ENCODE measurements at regions not wholly inside any gene's neighbourhood (a gene's known extent, or its start where the extent isn't known, plus 50 kb on each side); places are given as distances from the start of the nearest gene placed in this dataset.

- no peak for DNase-seq
Measured at GRCh38 chr2:188158337-188159100, 133.2 kb upstream of the GULP1 start.

- no peak for DNase-seq
Measured at GRCh38 chr2:188159484-188159883, 132.2 kb upstream of the GULP1 start.

GRCh38 chr2:188170356-188170755 is 121.3 kb upstream of the GULP1 start:
- DNase-seq = no peak

- no peak for DNase-seq
Measured at GRCh38 chr2:188176620-188177019, 115.1 kb upstream of the GULP1 start.

GRCh38 chr2:188181067-188181838 is 110.4 kb upstream of the GULP1 start:
- DNase-seq = no peak

GRCh38 chr2:188181884-188182283 is 109.8 kb upstream of the GULP1 start:
- DNase-seq = no peak

GRCh38 chr2:188187726-188188125 is 103.9 kb upstream of the GULP1 start:
- DNase-seq = no peak

GRCh38 chr2:188189356-188189755 is 102.3 kb upstream of the GULP1 start:
- DNase-seq = no peak

- no peak for DNase-seq
Measured at GRCh38 chr2:188193230-188193629, 98.4 kb upstream of the GULP1 start.

GRCh38 chr2:188196343-188197008 is 95.2 kb upstream of the GULP1 start:
- DNase-seq = no peak

GRCh38 chr2:188199716-188200128 is 92.0 kb upstream of the GULP1 start:
- no peak for DNase-seq

- DNase-seq = no peak
Measured at GRCh38 chr2:188201639-188202038, 90.0 kb upstream of the GULP1 start.

- no peak for DNase-seq
Measured at GRCh38 chr2:188202777-188203176, 88.9 kb upstream of the GULP1 start.

- no peak for DNase-seq
Measured at GRCh38 chr2:188203776-188204175, 87.9 kb upstream of the GULP1 start.

- DNase-seq = no peak
Measured at GRCh38 chr2:188204824-188205223, 86.8 kb upstream of the GULP1 start.

GRCh38 chr2:188207554-188207953 is 84.1 kb upstream of the GULP1 start:
- no peak for DNase-seq

- DNase-seq = no peak
Measured at GRCh38 chr2:188209218-188209617, 82.5 kb upstream of the GULP1 start.

- no peak for DNase-seq
Measured at GRCh38 chr2:188217264-188217663, 74.4 kb upstream of the GULP1 start.

- DNase-seq = no peak
Measured at GRCh38 chr2:188219541-188219940, 72.1 kb upstream of the GULP1 start.

- DNase-seq = no peak
Measured at GRCh38 chr2:188220535-188220934, 71.1 kb upstream of the GULP1 start.

GRCh38 chr2:188227713-188228112 is 64.0 kb upstream of the GULP1 start:
- no peak for DNase-seq

GRCh38 chr2:188235364-188235763 is 56.3 kb upstream of the GULP1 start:
- DNase-seq = no peak

- no peak for DNase-seq
Measured at GRCh38 chr2:188238386-188238785, 53.3 kb upstream of the GULP1 start.

Data from NCI-H1436 treated with DMSO at 0.1 percent for 48 hours (cell line).